A673 (cell line): ENCODE measurements at regions not wholly inside any gene's neighbourhood (a gene's known extent, or its start where the extent isn't known, plus 50 kb on each side); places are given as distances from the start of the nearest gene placed in this dataset.

ENCODE experiments used
- BruUV-seq: library from RNA; stranded (reverse); fragments of 400-500 nt; replicated peaks from 2 replicates; lab custom pipeline; 2021; lab: Mats Ljungman, UMichigan
- CTCF ChIA-PET: fragments of 300-600 bp; sonication (Branson Sonifier 250); formaldehyde crosslinking; loops from one replicate; lab custom pipeline; 2022; ENCODE audit warnings: antibody characterized with exemption; lab: Charles Lee
- POLR2A ChIA-PET: fragments of 300-600 bp; sonication (Branson Sonifier 250); formaldehyde crosslinking; loops from one replicate; lab custom pipeline; 2022; ENCODE audit warnings: antibody characterized with exemption; ENCODE audit not compliant: low non-redundant PET; lab: Charles Lee
- DNase-seq: peaks from one replicate; pipeline ENCODE4 v3.0.0-alpha.2; 2015; ENCODE audit warnings: low spot score
- H3K27ac ChIP-seq: fragments of 200-600 bp; sonication (generic); 2 replicates; pipeline ENCODE4 v1.5.1; 2016; ENCODE audit warnings: mixed run types, low read depth, mild to moderate bottlenecking, mixed read lengths, antibody characterized with exemption, low read length; ENCODE audit not compliant: poor library complexity, severe bottlenecking
- H3K27me3 ChIP-seq: fragments of 200-600 bp; sonication (generic); replicated peaks from 2 replicates; pipeline ENCODE4 v1.6.1; 2017; ENCODE audit warnings: mixed run types, low read depth, mild to moderate bottlenecking, mixed read lengths, antibody characterized with exemption, low read length; ENCODE audit not compliant: insufficient read depth, poor library complexity
- H3K36me3 ChIP-seq: fragments of 200-600 bp; sonication (generic); 2 replicates; pipeline ENCODE4 v1.6.1; 2016; ENCODE audit warnings: mixed run types, mild to moderate bottlenecking, mixed read lengths, antibody characterized with exemption, low read length; ENCODE audit not compliant: insufficient read depth, poor library complexity, severe bottlenecking
- H3K4me1 ChIP-seq: fragments of 200-600 bp; sonication (generic); 2 replicates; pipeline ENCODE4 v1.6.1; 2017; ENCODE audit warnings: mixed run types, mild to moderate bottlenecking, mixed read lengths, antibody characterized with exemption, low read length; ENCODE audit not compliant: insufficient read depth, poor library complexity, severe bottlenecking
- H3K4me3 ChIP-seq: fragments of 200-600 bp; sonication (generic); 2 replicates; pipeline ENCODE4 v1.5.1; 2016; ENCODE audit warnings: low read depth, mixed run types, mild to moderate bottlenecking, mixed read lengths, low read length; ENCODE audit not compliant: poor library complexity, severe bottlenecking
- H3K9me3 ChIP-seq: fragments of 200-600 bp; sonication (generic); 2 replicates; pipeline ENCODE4 v1.6.1; 2016; ENCODE audit warnings: mixed run types, low read depth, mild to moderate bottlenecking, mixed read lengths, antibody characterized with exemption, low read length; ENCODE audit not compliant: poor library complexity, severe bottlenecking
- CTCF ChIP-seq: fragments of 300-800, 200-600 bp; sonication (generic); conservative IDR thresholded peaks from 2 replicates; pipeline ENCODE4 v1.5.1; 2017; ENCODE audit warnings: low read depth, mild to moderate bottlenecking, antibody characterized with exemption, low read length, moderate library complexity, mixed read lengths
- EZH2 ChIP-seq: fragments of 200-600 bp; sonication (generic); IDR thresholded peaks from 2 replicates; pipeline ENCODE4 v1.6.1; 2017; ENCODE audit warnings: borderline replicate concordance, low read depth, mild to moderate bottlenecking, mixed read lengths, antibody characterized with exemption, low read length; ENCODE audit not compliant: poor library complexity, severe bottlenecking
- intact Hi-C: fragments of 100-400 bp; cut with micrococcal nuclease; formaldehyde crosslinking; loops from one replicate; pipeline ENCODE4 v1.10.0; 2022; ENCODE audit not compliant: unreplicated experiment

GRCh38 chr4:126291886-126292285, 977.1 kb downstream of the FAT4 start:
- TF ChIP-seq CTCF (no peak), EZH2 (no peak)
- intact Hi-C loops = no loop called here
- POLR2A ChIA-PET = no interaction called here
- no peak overlapping the region for H3K4me3 ChIP-seq
- DNase-seq = no peak
- H3K9me3 ChIP-seq = no peaks in the 10 kb centered on the region
- H3K36me3 ChIP-seq = no peaks in the 10 kb centered on the region
- H3K4me1 ChIP-seq = no peaks in the 10 kb centered on the region
- no peaks in the 10 kb centered on the region for H3K27me3 ChIP-seq
- CTCF ChIA-PET = no interaction called here
- H3K27ac ChIP-seq = no peak overlapping the region
- no TSS peak for BruUV-seq

- TF ChIP-seq EZH2 (no peak), CTCF (no peak)
- Histone ChIP-seq H3K9me3 (peaks cover 10% of the 10 kb centered on the region), H3K27me3 (no peaks in the 10 kb centered on the region), H3K36me3 (no peaks in the 10 kb centered on the region), H3K4me1 (no peaks in the 10 kb centered on the region), H3K4me3 (no peak overlapping the region), H3K27ac (no peak overlapping the region)
- no peak for DNase-seq
- CTCF ChIA-PET = no interaction called here
- BruUV-seq = no TSS peak
- intact Hi-C loops = no loop called here
- POLR2A ChIA-PET = no interaction called here
These were observed 983.5 kb downstream of the FAT4 start for GRCh38 chr4:126298271-126298670.

- no peak overlapping the region for H3K4me3 ChIP-seq
- TF ChIP-seq CTCF = no peak
- no peak for TF ChIP-seq EZH2
- DNase-seq = no peak
- no peaks in the 10 kb centered on the region for H3K9me3 ChIP-seq
- intact Hi-C loops = no loop called here
- no peak overlapping the region for H3K27ac ChIP-seq
- no peaks in the 10 kb centered on the region for H3K27me3 ChIP-seq
- BruUV-seq = no TSS peak
- ChIA-PET CTCF (no interaction called here), POLR2A (no interaction called here)
- H3K36me3 ChIP-seq = no peaks in the 10 kb centered on the region
- no peaks in the 10 kb centered on the region for H3K4me1 ChIP-seq
These were observed 991.6 kb downstream of the FAT4 start for GRCh38 chr4:126306152-126306869.
